ENCODE measurements at regions not wholly inside any gene's neighbourhood (a gene's known extent, or its start where the extent isn't known, plus 50 kb on each side); places are given as distances from the start of the nearest gene placed in this dataset.

DNA sequence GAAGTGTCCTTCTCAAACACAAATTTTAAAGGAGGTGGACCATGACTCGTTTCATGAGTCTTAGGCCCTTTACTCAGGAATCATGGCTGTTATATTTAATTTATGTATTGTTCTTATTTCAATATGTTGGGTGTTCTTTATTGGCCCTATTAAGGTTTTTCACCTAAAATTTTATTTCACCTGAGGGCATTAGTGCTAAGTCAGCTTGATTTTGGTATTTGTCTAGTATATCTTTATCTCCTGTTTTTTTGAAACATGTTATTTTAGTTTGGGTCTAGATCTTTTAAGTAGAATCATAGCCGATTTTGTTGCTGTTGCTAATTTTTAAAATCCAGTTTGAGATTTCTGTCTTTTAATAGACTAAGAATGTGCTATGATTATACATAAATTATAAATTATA, 430.4 kb downstream of the RPS6KC1 start:
- Histone ChIP-seq H2AFZ (ENCODE audit: low read depth, low read length) (no peak overlapping the region), H3K9me3 (ENCODE audit: low read length) (no peaks in the 10 kb centered on the region), H3K27ac (ENCODE audit: low read length) (no peak overlapping the region), H3K36me3 (ENCODE audit: insufficient read depth, low read length) (no peaks in the 10 kb centered on the region), H3K9ac (ENCODE audit: low read length) (no peak overlapping the region), H3F3A (ENCODE audit: insufficient read depth, low read length, poor library complexity, severe bottlenecking) (no peaks in the 10 kb centered on the region), H3K4me2 (ENCODE audit: low read length) (no peak overlapping the region), H3K9me2 (ENCODE audit: insufficient read depth, low read length) (no peaks in the 10 kb centered on the region), H4K20me1 (ENCODE audit: insufficient read depth) (no peaks in the 10 kb centered on the region), H3K79me2 (replicated peaks; ENCODE audit: insufficient read depth, low read length) (no peaks in the 10 kb centered on the region), H3K4me3 (ENCODE audit: low read length) (no peak overlapping the region), H3K27me3 (ENCODE audit: insufficient read depth, low read depth, low read length) (no peaks in the 10 kb centered on the region)
- TF ChIP-seq MXI1 (conservative IDR thresholded peaks at IDR 0.05; ENCODE audit: poor library complexity, severe bottlenecking) (no peak), SMC3 (conservative IDR thresholded peaks at IDR 0.05; ENCODE audit: poor library complexity) (no peak), RAD21 (conservative IDR thresholded peaks at IDR 0.05) (no peak), EZH2 (IDR thresholded peaks at IDR 0.05; ENCODE audit: borderline replicate concordance, insufficient read depth, low read length, poor library complexity, severe bottlenecking) (no peak), POLR2AphosphoS5 (IDR thresholded peaks at IDR 0.05) (no peak), TAF1 (IDR thresholded peaks at IDR 0.05; ENCODE audit: low read depth) (no peak), REST (IDR thresholded peaks at IDR 0.05; ENCODE audit: borderline replicate concordance) (no peak), EP300 (conservative IDR thresholded peaks at IDR 0.05; ENCODE audit: poor library complexity, severe bottlenecking) (no peak)
- TF ChIP-seq, protein P1, sequence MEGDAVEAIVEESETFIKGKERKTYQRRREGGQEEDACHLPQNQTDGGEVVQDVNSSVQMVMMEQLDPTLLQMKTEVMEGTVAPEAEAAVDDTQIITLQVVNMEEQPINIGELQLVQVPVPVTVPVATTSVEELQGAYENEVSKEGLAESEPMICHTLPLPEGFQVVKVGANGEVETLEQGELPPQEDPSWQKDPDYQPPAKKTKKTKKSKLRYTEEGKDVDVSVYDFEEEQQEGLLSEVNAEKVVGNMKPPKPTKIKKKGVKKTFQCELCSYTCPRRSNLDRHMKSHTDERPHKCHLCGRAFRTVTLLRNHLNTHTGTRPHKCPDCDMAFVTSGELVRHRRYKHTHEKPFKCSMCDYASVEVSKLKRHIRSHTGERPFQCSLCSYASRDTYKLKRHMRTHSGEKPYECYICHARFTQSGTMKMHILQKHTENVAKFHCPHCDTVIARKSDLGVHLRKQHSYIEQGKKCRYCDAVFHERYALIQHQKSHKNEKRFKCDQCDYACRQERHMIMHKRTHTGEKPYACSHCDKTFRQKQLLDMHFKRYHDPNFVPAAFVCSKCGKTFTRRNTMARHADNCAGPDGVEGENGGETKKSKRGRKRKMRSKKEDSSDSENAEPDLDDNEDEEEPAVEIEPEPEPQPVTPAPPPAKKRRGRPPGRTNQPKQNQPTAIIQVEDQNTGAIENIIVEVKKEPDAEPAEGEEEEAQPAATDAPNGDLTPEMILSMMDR (IDR thresholded peaks at IDR 0.05; ENCODE audit: poor library complexity, severe bottlenecking) = no peak

- Histone ChIP-seq H4K20me1 (ENCODE audit: insufficient read depth) (no peaks in the 10 kb centered on the region), H3K27ac (ENCODE audit: low read length) (no peak overlapping the region), H3K9me3 (ENCODE audit: low read length) (no peaks in the 10 kb centered on the region), H3K79me2 (replicated peaks; ENCODE audit: insufficient read depth, low read length) (no peaks in the 10 kb centered on the region), H3K36me3 (ENCODE audit: insufficient read depth, low read length) (no peaks in the 10 kb centered on the region), H3K27me3 (ENCODE audit: insufficient read depth, low read depth, low read length) (no peaks in the 10 kb centered on the region), H3F3A (ENCODE audit: insufficient read depth, low read length, poor library complexity, severe bottlenecking) (no peaks in the 10 kb centered on the region), H2AFZ (ENCODE audit: low read depth, low read length) (no peak overlapping the region), H3K9me2 (ENCODE audit: insufficient read depth, low read length) (no peaks in the 10 kb centered on the region), H3K4me2 (ENCODE audit: low read length) (no peak overlapping the region), H3K9ac (ENCODE audit: low read length) (no peak overlapping the region), H3K4me3 (ENCODE audit: low read length) (no peak overlapping the region)
- no peak for TF ChIP-seq SMC3 (conservative IDR thresholded peaks at IDR 0.05; ENCODE audit: poor library complexity)
- TF ChIP-seq EZH2 (IDR thresholded peaks at IDR 0.05; ENCODE audit: borderline replicate concordance, insufficient read depth, low read length, poor library complexity, severe bottlenecking) = no peak
- no peak for TF ChIP-seq EP300 (conservative IDR thresholded peaks at IDR 0.05; ENCODE audit: poor library complexity, severe bottlenecking)
- TF ChIP-seq, protein P1 (IDR thresholded peaks at IDR 0.05; ENCODE audit: poor library complexity, severe bottlenecking) = no peak
- TF ChIP-seq TAF1 (IDR thresholded peaks at IDR 0.05; ENCODE audit: low read depth) = no peak
- TF ChIP-seq MXI1 (conservative IDR thresholded peaks at IDR 0.05; ENCODE audit: poor library complexity, severe bottlenecking) = no peak
Measured at GRCh38 chr1:213484333-213484732, 433.3 kb downstream of the RPS6KC1 start.
